Peyer's patch (tissue), 4 donors: ENCODE measurements at regions not wholly inside any gene's neighbourhood (a gene's known extent, or its start where the extent isn't known, plus 50 kb on each side); places are given as distances from the start of the nearest gene placed in this dataset.

Experiments
- POLR2A ChIP-seq, 2 donors: fragments of 450-650 bp; IDR thresholded peaks; one replicate each; pipeline ENCODE4 v1.5.1; 2017; ENCODE audit warnings: antibody characterized with exemption in 2 of 2, mild to moderate bottlenecking in 2 of 2, moderate library complexity in 2 of 2
- TF ChIP-seq, protein P1 (sequence below), 6 experiments: fragments of 450-650 bp in 4 of 6; fragments of 200-600 bp in 2 of 6; sonication (generic) in 1 of 6; IDR thresholded peaks; one replicate each; pipeline ENCODE4 v1.5.1; 2017 to 2019; ENCODE audit warnings: antibody characterized with exemption in 6 of 6, mild to moderate bottlenecking in 3 of 6, moderate library complexity in 1 of 6

GRCh38 chr20:4617484-4617883 is 68.8 kb upstream of the PRNP start:
- TF ChIP-seq, protein P1, sequence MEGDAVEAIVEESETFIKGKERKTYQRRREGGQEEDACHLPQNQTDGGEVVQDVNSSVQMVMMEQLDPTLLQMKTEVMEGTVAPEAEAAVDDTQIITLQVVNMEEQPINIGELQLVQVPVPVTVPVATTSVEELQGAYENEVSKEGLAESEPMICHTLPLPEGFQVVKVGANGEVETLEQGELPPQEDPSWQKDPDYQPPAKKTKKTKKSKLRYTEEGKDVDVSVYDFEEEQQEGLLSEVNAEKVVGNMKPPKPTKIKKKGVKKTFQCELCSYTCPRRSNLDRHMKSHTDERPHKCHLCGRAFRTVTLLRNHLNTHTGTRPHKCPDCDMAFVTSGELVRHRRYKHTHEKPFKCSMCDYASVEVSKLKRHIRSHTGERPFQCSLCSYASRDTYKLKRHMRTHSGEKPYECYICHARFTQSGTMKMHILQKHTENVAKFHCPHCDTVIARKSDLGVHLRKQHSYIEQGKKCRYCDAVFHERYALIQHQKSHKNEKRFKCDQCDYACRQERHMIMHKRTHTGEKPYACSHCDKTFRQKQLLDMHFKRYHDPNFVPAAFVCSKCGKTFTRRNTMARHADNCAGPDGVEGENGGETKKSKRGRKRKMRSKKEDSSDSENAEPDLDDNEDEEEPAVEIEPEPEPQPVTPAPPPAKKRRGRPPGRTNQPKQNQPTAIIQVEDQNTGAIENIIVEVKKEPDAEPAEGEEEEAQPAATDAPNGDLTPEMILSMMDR (IDR thresholded peaks at IDR 0.05), result no peak
- TF ChIP-seq POLR2A (IDR thresholded peaks at IDR 0.05), result no peak
